ENCODE measurements at regions not wholly inside any gene's neighbourhood (a gene's known extent, or its start where the extent isn't known, plus 50 kb on each side); places are given as distances from the start of the nearest gene placed in this dataset.

DNA sequence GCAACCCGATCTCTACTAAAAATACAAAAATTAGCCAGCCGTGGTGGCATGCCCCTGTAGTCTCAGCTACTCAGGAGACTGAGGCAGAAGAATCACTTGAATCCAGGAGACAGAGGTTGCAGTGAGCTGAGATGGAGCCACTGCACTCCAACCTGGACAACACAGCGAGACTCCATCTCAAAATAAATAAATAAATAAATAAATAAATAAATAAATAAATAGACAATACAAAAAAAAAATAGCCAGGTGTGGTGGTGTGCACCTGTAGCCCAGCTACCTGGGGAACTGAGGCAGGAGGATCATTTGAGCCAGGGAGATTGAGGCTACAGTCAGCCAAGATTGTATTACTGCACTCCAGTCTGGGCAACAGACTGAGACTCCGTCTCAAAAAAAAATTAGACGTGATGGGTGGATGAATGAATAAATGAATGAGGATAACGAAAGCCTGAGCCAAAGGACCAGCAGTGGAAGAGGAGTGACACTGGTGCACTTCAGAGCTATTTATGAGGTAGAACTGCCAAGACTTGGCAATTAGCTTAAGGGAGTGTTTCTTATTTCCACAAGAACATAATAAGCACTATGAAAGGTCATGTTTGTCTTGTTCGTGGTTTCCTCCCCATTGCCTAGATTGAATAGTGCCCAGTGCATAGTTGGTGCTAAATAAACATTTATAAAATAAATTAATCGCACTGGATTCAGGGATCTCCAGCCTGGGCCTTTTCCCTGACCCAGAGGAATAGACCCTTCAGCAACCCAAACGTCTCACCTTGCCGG, 232.2 kb downstream of the IDS start:
- no peak for DNase-seq

- DNase-seq = no peak
Measured at GRCh38 chrX:149267878-149268813, 237.0 kb downstream of the IDS start.

DNA sequence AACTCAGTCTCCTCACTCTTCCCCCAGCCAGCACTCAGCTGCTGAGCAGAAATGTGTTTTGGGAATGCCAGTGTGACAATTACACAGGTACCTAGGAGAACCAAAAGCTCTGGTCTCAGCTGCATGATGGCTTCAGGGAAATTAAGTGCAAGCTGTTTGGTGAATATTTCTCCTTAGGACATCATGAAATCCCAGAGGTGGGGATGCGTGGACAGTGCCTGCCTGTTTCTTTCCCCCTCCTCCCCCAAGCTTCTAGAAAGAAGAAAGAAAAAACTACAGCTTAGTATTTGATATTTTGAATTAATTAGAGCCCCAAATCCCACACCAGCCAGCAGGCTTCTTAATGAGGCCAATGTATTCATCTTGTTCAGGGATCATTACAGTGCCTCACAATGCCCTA, 243.0 kb downstream of the IDS start:
- no peak for DNase-seq

- no peak for DNase-seq
Measured at GRCh38 chrX:149259241-149259640, 245.9 kb downstream of the IDS start.

- no peak for DNase-seq
Measured at GRCh38 chrX:149255860-149256259, 249.2 kb downstream of the IDS start.

DNA sequence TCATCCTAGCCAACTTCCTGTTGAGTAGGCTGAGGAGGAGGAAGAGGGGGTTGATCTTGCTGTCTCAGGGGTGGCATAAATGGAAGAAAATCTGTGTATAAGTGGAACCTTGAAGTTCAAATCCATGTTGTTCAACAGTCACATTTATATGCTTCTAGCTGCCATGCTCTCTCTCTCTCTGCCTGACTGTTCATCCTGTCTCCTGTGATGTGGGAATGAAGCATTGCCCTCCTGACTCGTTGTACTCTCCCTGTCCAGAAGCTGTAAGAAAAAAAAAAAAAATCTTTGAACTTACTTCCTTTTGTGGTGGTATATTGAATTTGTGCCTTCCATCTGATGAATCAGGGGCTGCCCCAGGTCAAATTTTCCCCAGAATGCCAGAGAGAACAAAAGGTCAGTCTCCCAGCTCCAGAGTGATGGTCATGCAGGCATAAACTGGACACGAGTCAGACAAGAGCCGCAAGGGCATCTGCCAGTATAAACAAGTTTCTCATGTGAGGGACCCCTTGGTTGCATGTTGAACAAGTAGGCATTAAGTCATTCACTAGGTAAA, 257.0 kb downstream of the IDS start:
- no peak for DNase-seq

DNA sequence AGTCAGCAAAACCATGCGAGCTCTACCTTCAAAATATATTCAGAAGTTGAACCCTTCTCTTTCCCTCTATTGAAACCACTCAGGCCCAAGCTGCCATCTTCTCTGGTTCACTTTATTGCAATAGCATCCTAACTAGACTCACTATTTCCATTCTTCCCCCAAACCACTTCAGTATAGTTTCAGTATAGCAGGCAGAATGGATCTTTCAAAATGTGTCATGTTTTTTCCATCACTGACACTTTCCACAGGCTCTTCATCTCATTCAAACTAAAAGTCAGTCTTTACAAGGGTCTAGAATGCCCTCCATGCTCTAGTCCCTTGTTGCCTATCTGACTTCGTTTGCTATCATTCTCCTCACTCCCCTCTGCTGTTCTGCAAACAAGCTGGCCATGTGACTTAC, 274.4 kb downstream of the IDS start:
- no peak for DNase-seq

- DNase-seq = no peak
Measured at GRCh38 chrX:149223854-149224253, 281.3 kb downstream of the IDS start.

- DNase-seq = no peak
Measured at GRCh38 chrX:149222040-149222439, 283.1 kb downstream of the IDS start.

- DNase-seq = no peak
Measured at GRCh38 chrX:149221230-149221629, 283.9 kb downstream of the IDS start.

GRCh38 chrX:149213264-149213663, 291.8 kb downstream of the IDS start:
- DNase-seq = no peak

GRCh38 chrX:149208307-149208706, 296.8 kb downstream of the IDS start:
- DNase-seq = no peak

GRCh38 chrX:149207518-149207917, 297.6 kb downstream of the IDS start:
- DNase-seq = no peak

GRCh38 chrX:149205937-149206336, 299.2 kb downstream of the IDS start:
- no peak for DNase-seq

DNA sequence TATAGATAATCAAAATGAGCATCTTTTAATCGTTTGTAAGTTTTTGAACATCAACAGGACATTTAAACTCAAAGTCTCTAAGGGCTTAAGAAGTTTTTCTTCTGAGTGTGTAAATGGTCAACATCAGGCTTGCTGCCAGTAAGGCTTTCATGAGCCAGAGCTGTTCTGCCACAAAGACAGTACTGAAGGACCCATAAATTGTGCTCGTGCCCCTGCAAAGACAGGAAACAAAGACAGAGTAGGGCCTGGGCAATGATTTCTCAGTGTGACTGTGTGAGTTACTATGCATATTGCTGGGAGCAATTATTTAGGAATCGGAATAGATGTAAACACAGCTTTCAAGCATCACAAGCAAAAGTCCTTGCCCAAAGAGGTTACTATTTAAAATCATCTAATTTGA, 300.0 kb downstream of the IDS start:
- no peak for DNase-seq

DNA sequence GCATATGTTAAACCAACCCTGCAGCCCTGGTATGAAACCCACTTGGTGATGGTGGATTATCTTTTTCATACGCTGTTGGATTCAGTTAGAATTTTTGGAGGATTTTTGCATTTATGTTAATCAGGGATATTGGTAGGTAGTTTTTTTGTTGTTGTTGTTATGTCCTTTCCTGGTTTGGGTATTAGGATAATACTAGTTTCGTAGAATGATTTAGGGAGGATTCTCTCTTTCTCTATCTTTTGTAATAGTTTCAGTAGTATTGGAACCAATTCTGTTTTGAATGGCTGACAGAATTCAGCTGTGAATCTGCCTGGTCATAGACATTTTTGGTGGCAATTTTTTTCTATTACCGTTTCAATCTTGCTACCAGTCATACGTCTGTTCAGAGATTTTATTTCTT, 305.4 kb downstream of the IDS start:
- DNase-seq = no peak

DNA sequence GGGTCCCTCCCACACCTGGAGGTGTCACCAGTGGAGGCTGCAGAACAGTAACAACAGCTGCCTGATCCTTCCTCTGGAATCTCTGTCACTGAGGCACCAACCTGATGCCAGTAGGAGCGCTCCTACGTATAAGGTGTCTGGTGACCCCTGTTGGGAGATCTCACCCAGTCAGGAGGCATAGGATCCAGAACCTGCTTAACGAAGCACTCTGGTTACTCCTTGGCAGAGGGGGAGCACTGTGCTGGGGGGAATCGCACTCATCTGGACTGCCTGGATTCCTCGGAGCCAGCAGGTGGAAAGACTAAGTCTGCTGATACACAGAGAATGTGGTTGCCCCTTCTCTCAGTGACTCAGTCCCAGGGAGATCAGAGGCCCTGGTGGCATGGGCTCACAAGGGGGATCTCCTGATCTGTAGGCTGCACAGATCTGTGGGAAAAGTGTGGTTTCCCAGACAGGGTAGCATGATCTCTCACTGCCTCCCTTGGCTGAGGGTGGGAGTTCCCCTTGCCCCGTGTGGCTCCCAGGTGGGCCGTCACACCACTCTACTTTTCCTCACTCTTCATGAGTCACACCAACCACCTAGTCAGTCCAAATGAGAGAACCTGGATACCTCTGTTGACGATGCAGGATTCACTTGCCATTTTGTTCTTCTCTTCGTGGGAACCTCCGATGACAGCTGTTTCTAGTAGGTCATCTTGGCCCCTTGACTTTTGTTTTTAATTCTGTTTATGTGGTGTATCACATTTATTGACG, 305.9 kb downstream of the IDS start:
- no peak for DNase-seq

GRCh38 chrX:149185087-149185486, 320.0 kb downstream of the IDS start:
- no peak for DNase-seq

DNA sequence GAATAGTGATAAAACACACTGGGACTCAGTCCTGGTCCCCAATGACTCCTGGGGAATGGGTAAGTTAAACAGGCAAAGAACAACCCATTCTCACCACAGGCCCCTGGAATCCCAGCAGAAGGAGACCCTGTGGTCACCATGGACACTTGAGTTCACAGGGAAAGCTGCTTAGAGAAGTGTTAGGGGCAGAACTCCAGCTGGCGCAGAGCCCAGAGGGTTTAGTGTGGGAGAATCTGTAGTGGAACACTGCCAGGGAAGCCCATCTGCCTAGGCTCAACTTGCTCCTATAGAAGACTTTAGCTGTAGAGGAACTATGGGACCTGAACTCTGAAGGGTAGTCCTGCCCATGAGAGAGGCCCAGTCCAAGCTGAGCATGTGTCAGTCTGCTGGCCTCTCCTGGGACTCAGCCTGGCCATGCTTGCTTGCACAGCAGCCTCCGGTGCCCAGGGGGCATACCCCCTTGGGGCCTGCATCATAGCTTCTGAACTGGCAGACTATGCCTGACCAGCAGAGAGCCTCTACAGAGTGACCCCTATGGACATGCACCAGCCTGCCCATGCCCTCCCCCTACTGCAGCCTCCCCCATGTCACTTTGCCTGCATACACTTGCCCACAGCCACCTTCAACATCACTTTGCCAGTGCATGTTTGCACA, 343.5 kb downstream of the IDS start:
- DNase-seq = no peak

DNA sequence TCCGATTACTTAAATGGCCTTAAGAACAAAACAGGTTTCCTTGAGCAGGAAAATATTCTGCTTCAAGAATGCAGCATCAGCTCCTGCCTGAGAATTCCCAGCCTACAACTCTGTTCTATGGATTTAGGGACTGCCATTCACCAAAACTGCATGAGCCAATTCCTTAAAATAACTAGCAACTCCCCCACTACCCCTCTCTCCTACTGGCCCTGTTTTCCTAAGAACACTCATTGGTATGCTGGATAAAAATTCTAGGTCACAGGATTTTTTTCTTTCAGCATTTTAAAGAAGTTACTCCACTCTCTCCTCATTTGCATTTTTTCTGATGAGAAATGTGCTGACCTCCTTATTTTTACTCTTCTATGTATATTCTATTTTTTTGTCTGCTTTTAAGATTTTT, 347.1 kb downstream of the IDS start:
- DNase-seq = no peak

- no peak for DNase-seq
Measured at GRCh38 chrX:149152941-149153340, 352.2 kb downstream of the IDS start.
